ENCODE measurements at regions not wholly inside any gene's neighbourhood (a gene's known extent, or its start where the extent isn't known, plus 50 kb on each side); places are given as distances from the start of the nearest gene placed in this dataset.
A peak's percentile ranks its signal among the peaks of the same experiment; 100 is the strongest.

DNA sequence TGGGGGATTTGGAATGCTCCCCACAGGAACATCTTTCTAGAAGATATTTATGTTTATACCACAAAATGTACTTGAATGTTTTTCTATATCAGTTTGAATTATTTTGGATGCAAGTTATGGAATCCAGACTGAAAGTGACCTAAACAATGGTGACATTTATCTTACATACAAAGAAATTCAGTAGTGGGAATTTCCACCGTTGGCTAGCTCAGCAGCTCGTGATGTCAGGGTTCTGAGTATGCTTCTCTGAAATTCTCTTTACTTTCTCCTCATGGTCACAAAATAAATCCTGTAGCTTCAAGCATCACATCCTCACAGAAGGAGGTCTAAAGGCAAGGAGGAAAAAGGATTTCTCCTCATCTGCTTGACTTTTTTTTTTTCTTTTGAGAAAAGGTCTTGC, 105.3 kb downstream of the AKAIN1 start:
- DNase-seq (ENCODE audit: low read depth), result no peak

DNA sequence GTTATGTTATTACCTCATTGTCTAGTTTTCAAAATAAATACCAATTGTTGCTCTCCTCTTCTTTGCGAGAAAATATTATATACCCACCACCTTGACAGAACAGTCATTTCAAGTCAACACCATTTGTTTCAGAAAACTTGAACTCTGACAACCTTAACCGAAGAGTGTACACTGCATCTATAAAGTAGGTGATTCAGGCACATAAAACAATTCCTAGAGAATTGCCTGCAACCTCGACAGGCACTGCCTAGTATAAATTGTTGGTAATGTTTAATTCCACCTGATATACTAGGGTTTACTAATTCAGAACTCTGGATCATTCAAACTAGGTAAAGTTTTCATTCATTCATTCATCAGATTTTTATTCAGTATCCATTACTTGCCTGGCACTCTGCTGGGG, 121.8 kb downstream of the AKAIN1 start:
- no peak for DNase-seq (ENCODE audit: low read depth)

DNA sequence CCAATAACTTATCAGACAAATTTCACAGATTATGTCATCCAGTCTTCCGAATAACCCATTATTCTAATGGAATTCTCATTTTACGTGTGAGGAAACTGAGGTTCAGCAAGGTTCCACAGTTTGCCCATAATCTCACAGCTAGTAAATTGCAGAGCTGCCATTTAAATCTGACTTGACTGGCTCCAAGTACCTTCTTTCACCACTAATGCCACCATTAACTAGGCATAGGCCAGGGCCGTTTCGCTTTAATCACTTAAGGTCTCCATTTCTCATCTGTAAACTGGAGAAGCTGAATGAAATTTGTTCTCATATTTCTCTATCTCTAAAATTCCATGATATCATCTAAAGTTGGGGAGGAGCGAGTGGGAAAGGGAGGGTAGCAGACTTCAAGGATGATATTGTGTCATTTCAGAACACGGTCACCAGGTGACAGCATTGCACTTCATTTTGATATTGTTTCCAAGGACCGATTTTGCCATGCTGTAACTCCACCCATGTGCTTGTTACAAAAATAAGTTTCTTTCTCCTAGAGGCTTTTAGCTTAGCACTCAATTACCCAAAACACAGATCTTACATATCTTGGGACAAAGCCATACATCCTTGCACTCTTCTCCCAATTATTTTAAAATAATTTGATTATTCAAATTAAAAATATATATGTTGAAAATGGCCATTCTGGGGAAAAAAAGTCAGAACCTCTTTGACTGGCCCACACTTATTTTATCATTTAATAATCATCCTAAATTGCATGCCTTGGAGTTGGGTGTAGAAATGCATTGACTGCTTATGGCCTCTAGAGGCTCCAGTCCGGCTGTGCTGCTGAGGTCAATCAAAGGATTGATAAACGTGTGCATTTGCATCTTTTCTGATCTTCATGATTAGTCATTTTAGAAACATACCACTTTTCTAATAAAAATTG, 123.8 kb downstream of the AKAIN1 start:
- DNase-seq (ENCODE audit: low read depth), result peak; percentile 36

DNA sequence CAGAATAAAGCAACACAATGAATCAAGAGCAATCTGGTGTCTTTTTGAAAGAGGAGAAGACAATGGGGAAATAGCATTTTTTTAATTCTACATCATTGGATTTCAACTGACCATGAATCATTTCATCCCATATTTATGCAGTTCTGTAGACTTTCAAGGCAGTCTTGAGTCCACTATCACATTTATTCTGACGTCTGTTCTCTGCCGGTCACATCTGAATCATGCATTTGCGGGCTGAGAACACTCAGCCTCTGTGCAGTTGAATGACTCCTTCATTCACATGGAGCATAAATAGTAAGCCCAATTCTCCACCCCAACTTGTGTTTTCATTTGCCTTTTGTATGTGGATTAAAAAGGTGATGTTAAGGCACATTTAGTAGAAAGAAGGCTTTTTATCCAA, 128.2 kb downstream of the AKAIN1 start:
- no peak for DNase-seq (ENCODE audit: low read depth)

DNA sequence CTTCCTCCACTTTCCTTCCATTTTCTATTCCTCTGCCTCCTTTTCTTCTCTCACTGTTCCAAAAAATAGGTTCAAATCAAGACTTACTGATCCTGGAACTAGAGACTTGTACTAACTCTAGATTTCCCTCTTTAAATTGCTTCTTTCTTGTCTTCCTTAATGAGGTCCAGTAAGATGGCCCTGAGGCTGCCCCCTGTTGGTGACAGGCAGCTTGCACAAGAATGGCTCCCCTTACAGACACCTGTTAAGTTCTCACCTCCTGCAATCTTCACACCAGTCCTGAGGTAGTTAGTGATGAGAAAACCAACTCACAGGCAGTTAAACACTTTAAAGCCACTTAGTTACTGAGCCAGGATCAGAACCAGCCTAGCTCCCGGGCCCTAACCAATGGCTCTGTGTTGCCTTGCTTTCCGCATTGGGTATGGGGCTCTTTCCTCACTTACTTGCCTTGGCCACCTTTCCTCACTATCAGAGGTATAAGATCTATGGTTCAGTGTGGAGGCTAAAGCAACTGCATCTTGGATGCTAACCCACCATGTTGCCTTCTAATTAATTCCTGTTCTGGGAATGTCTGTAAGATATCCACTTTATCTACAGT, 130.6 kb downstream of the AKAIN1 start:
- no peak for DNase-seq (ENCODE audit: low read depth)

DNA sequence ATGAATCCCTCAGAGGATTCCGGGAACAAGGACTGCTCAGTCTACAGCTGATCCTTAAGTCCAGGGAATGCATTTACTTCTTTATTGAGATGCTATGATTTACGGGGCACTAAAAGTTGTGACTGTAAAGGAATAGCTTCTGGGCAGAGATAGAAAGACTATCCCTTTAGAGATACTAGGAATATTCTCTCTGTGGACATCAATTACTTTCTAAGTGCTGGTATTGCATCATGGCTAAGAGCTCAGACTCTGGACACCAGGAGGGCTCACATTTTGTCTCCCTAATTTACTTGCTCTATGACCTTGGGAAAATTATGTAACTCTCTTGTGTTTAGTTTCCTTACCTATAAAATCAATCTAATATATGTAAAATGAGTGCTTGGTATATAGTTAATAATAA, 131.4 kb downstream of the AKAIN1 start:
- DNase-seq (ENCODE audit: low read depth), result no peak

DNA sequence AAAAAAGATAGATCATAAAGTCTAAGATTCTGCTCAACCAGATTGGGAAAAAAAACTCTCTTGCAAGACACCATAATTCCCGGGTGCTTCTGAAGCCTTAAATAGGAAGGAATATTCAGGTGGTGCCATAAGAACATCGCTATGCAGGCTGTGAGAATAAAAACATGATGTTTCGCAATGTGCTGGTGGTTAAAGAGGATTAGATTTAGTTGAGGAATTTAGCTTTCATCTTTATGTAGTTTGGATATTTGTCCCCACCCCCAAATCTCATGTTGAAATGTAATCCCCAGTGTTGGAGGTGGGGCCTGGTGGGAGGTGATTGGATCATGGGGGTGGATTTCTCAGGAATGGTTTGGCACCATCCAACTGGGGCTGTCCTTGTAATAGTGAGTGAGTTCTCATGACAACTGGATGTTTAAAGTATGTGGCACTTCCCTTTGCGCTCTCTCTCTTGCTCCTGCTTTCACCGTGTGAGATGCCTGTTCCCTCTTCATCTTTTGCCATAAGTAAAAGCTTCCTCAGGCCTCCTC, 132.2 kb downstream of the AKAIN1 start:
- no peak for DNase-seq (ENCODE audit: low read depth)

DNA sequence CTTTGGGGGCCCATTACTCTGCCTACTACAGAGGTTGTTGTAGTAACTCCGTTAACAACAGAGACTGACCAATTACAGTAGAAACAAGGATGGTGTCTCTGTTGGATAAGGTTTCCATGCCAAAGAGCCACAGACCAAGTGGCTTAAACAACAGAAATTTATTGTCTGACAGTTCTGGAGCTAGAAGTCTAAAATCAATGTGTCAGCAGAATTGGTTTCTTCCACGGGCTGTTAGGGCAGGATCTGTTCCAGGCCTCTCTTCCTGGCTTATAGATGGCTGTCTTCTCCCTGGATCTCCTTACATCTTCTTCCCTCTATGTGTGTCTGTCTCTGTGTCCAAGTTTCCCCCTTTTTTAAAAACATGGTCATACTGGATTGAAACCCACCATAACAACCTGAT, 135.3 kb downstream of the AKAIN1 start:
- no peak for DNase-seq (ENCODE audit: low read depth)

DNA sequence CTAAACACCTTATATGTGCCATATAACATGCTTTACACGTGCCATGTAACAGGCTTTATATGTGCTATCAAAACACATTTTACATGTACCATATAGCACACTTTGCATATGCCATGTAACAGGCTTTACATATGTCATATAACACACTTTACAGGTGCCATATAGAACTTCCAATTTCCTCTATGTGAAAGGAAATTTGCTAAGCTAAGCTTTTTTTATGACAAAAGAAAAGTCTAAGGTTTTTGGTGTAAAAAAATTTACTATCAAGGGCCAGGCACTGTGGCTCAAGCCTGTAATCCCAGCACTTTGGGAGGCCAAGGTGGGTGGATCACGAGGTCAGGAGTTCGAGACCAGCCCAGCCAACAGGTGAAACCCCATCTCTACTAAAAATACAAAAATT, 136.5 kb downstream of the AKAIN1 start:
- DNase-seq (ENCODE audit: low read depth), result no peak

DNA sequence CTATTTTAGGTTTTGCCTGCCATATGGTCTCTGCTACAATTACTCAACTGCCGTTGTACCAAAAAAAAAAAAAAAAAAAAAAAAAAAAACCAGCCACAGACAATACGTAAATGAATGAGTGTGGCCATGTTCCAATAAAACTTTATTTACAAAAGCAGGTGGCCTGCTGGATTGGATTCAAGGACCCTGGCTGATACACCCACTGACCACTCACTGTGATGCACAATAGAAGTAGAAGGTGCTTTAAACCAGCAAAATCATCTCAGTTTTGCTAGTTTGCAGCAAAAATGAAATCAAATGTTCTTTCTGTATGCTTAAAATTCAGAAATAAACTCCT, 137.4 kb downstream of the AKAIN1 start:
- no peak for DNase-seq (ENCODE audit: low read depth)

DNA sequence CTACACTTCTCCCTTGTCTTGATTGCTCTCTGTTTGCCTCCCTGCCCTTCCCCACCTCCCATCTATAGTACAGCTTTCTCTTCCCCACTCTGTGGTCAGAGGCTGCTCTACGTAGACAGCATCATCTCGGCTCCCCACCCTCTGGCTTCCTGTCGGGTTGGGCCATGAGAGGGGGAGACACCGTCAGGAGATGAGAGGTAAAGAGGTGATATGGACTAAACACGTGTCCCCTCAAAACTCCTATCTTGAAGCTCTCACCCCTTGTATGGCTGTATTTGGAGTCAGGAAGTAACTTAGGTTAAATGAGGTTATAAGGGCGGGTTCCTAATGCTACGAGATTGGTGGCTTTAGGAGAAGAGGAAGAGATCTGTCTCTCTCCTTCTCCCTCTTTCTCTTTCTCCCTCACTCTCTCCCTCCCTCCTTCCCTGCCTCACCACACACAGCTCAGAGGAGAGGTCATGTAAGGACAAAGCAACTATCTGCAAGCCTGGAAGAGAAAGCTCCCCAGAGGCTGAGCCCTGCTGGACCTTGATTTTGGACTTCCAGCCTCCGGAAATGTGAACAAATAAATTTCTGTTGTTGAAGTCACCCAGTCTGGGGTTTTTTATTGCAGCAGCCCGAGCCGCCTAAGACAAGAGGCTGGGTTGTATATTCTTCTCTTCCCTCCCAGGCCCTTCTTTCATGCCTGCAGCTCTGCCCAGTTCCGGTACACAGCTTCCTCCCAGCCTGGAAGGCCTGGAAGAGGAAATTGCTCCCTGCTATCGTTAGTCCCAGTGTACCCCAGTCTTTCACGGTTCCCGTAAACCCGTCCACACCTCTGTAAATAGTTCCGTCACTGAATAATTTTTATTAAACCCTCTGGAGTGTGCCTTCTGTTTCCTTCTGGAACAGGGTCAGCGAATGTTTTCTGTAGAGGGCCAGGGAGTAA, 138.0 kb downstream of the AKAIN1 start:
- DNase-seq (ENCODE audit: low read depth), result peak; percentile 2

DNA sequence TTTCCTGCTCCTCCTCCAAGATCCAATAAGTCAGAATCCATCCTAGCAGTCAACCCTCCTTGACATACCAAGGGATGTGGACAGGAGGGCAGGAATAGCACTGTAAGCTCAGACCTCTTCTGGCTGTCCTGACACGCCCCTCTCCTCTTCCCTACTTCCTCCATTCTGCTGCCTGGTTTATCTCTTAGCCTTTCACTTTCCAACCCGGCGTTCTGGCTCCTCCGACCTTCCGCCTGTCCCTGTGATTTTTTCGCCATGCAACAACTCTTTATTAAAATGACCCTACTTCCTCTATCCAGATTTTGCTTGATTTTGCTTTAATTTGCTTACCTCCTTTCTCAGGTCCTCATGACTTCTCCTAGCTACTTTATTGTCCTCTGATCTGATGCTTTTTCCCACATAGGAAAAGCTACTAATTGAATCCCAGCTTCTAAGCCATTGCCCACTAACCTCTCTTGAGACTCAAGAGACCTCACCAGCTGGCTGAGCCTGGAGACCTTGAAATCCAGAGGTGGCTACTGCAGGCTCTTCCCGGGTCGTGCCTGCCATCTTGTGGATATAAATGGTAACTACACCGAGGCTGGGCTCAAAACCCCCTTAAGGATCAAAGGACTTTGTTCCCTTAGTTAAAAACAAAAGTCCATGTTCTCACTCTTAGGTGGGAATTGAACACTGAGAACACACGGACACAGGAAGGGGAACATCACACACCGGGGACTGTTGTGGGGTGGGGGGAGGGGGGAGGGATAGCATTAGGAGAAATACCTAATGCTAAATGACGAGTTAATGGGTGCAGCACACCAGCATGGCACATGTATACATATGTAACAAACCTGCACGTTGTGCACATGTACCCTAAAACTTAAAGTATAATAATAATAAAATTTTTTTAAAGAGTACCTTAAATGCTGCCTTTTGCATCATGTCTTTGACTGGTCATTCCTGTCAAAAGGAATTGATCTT, 139.4 kb downstream of the AKAIN1 start:
- DNase-seq (ENCODE audit: low read depth), result peak; percentile 20

DNA sequence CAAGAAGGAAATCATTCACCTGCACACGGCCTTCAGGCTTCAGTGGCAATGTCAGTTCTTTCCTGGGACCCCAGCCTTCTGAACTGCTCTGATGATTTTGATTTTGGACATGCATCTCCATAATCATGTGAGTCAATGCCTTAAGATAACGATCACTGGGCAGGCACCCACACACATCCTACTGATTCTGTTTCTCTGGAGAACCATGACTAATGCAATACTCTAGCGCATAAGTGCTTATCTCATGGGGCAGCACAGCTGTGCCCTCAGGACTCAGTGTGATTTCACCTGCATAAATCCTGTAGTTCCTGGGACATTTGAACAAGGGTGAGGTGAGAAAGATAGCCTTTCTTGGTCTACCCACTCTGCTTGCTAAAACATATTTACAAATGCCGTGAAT, 144.6 kb downstream of the AKAIN1 start:
- DNase-seq (ENCODE audit: low read depth), result no peak

DNA sequence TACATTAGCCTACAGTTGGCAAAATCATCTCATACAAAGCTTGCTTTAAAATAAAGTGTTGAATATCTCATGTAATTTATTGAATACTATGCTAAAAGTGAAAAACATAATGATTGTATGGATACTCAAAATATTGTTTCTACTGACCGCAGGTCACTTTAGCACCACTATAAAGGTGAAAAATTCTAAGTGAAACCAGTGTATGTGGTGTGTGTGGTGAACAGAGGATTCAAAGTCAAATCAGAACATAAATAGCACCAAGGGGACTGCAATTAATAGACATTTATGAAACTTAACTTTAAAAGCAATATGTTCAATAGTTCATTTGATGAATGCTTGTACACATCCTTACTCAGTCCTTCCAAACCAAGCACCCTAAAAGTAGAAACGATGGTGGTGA, 145.8 kb downstream of the AKAIN1 start:
- no peak for DNase-seq (ENCODE audit: low read depth)

DNA sequence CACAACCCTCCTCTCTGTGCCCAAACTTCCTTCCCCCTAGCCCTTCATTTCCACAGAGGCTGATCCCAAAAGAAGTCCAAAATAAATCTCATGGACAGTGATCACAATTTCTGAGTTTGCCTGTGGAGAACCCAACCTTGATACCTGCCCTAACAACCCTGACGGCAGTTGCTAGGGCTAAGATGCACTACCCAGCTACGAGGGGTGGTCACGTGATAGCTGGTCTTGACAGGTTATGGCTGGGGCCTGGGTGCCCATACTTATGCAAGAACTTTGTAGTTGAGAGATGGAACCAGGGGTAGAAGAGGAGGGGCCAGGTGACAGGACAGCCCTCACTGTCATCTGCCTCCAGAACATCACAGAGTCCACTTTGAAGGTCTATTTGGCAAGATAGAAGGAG, 147.9 kb downstream of the AKAIN1 start:
- DNase-seq (ENCODE audit: low read depth), result no peak

DNA sequence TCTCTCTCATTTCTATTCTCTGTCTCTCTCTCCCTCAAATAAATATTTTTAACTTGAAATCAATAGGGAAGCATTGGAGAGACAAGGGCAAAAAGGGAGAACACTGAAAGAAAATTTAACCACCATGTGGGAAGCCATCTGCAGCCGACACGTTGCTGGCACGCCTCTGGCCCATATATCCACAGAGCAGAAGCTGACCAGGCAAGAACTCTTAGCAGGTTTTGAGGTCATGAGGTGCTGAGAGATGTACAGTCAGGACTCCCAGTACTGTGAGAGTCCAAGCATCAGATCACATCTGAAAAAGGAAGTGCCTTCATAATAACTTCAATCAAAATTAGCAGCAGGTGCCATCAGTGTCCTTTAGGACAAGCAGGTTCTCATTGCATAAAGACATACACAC, 156.6 kb downstream of the AKAIN1 start:
- no peak for DNase-seq (ENCODE audit: low read depth)

DNA sequence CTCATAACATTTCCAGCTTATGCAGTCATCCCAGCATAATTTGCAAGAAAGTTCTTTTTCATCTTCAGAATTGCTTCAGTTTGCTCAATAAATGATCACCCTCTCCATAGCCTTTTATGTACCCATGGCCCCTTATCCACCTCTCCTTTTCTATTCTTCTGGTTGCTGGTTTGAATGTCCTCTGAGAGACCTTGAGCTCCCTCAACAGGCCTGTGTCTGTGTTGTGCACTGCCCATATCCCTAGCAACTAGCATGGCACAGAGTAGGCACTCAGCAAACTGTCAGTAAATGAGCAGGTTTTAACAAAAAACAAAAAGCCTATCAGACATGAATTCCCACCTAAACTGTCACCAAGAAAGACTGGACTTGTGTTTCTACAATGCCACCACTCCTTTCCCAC, 160.5 kb downstream of the AKAIN1 start:
- no peak for DNase-seq (ENCODE audit: low read depth)

DNA sequence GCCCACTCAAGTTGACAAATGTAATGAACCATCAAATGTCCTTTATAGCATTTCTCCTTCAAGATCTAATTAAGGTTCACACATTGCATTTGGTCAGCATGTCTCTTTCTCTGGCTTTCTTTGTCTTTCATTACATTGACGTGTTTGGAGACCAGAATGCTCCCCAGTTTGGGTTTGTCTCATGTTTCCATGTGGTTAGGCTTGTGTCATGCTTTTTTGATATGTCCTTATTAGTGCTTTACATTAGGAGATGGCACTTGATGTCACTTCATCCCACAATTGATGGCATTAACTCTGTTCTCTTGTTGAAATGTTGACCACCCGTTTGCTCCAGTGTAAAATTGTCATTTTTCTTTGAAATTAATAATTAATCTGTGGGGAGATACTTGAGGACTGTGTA, 165.8 kb downstream of the AKAIN1 start:
- no peak for DNase-seq (ENCODE audit: low read depth)

DNA sequence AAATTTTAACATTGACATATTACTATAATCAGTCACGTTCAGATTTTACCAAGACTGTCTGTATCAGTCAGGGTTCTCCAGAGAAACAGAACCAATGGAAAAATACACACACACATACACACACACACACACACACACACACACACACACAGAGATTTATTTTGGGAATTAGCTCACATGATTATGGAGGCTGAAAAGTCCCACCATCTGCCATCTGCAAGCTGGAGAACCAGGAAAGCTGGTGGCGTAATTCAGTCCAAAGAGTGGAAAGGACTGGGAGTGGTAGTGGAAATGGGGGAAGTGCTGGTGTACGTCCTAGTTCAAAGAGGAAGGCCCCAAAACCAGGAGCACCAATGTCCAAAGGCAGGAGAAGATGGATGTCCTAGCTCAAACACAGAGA, 166.4 kb downstream of the AKAIN1 start:
- no peak for DNase-seq (ENCODE audit: low read depth)

DNA sequence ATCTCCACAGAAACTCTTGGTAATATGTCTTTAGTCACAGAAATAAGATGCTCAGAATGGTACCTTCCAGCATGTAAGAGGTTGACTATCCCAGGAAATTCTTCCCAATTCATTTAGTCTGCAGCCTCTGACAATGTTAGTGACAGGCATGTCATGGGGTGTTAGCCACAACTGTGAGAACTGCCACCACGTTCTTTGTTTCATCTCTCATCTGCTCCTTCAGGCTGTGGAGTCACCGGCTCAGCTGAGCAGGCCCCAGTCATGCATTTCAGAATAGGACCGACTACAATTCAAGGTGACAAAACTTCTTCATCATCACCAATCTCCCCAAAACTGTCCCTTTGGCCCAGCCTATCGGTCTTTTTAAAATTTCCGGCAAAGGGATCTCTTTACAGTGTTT, 167.5 kb downstream of the AKAIN1 start:
- no peak for DNase-seq (ENCODE audit: low read depth)

DNA sequence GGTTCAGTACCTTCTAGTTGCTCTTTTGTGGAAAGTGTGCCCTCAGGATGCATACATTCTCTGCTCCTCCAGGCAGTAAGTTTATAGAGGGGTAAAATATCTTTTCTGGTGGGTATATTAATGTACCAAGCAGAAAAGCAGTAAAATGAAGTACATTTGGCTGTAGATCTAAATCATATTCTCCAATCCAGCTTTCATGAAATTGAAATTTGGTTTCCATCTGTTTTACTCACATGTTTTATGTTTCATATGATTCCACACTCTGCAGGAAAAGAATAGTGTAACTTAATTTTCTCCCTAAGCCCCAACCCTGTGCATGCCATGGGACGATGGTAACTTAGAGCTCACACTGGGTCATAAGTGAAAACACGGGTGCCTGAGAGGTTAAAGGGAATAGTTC, 172.3 kb downstream of the AKAIN1 start:
- DNase-seq (ENCODE audit: low read depth), result no peak

Measured in M059J (cell line).